Fibroblast of peridontal ligament (primary cell): ENCODE measurements at regions not wholly inside any gene's neighbourhood (a gene's known extent, or its start where the extent isn't known, plus 50 kb on each side); places are given as distances from the start of the nearest gene placed in this dataset.
"Not testable (repeated sequence)": the region's sequence is repeated elsewhere in the genome, so short reads cannot be mapped to it uniquely, and the experiment has no call there.

Source experiments
- DNase-seq: peaks from one replicate; pipeline ENCODE4 v3.0.0-alpha.2; 2010; ENCODE audit errors: extremely low read depth

DNA sequence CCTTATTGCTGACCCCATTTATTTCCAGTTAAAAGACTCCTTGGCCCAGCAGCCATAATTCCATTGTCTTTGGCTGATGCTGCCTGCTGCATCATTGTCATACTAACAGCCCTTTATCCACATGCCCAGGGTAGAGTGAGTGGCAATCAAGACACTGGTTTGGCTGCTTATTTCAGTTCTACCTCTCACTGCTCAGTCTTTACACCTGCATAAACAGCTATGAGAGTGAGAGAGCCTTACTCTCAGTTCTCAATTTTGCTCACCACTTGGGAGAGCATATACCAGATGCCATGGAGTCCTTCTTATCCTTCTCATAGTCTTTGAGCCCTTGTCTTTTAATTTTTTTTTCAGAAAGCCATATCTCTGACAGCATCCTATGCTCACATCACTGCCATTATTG, 596.9 kb upstream of the CYLC2 start:
- no peak for DNase-seq

DNA sequence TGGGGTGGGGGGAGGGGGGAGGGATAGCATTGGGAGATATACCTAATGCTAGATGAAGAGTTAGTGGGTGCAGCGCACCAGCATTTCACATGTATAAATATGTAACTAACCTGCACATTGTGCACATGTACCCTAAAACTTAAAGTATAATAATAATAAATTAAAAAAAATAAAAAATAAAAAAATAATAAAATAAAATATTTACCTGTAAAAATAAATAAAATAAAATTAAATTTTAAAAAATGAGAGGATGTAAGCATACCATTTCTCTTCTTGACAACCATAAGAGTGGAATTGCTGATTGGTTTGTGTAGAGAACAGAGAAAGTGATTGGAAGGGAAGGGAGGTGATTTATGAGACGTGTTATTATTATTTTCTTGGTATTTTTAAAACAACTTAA, 609.5 kb upstream of the CYLC2 start:
- not testable (repeated sequence) for DNase-seq

- no peak for DNase-seq
Observed at GRCh38 chr9:102362470-102363132, 624.2 kb upstream of the GRIN3A start.

DNA sequence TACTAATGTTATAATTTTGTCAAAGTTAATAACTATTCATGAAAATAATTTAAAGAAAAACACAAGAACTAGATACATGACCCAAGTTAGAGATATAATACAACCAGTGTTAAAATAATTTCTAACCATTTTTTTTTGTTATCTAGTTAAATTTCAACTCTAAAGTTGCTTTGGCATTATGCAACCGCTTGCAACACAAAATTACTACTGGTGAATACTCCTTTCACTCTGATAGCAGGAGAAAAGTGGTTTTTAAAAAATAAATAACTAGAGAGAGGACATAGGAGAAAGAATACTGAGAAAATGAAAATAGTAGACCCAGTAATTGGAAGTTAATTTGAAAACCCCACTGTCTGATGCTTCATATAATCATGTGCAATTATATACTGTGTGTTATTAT, 622.4 kb upstream of the GRIN3A start:
- no peak for DNase-seq

DNA sequence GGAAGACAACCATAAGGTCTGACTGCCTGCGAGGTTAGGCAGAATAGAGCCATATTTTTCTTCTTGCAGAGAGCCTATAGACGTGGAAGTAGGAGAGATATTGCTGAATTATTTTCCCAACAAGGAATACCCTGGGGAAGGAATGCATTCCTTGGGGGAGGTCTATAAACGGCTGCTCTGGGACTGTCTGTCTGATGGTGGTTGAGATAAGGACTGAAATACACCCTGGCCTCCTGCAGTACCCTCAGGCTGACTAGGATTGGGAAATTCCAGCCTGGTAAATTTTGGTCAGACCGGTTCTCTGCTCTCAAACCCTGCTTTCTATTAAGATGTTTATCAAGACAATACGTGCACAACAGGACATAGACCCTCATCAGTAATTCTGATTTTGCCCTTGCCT, 617.5 kb upstream of the GRIN3A start:
- DNase-seq: no peak

GRCh38 chr9:102354041-102354440, 615.6 kb upstream of the GRIN3A start:
- DNase-seq: no peak

- not testable (repeated sequence) for DNase-seq
Observed at GRCh38 chr9:102337471-102337870, 599.0 kb upstream of the GRIN3A start.

DNA sequence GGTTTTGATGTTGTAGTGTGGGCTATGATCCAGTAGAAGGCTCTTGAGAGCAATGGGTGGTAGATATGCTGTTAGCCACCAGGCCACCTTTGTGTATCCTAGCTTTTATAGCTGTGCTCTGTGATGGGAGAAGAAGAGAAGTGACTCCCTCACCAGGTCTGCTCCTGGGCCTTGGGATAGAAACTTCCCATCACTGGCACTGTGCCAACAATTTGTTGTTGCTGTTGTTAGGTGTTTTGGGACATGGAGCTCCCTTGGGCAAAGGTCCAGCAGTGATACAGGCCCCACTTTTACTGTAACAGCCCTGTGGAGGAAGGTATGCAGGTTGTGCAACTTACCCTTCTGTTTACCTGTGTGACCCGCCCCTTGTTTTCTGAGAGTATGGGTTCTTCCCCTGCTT, 570.9 kb upstream of the GRIN3A start:
- DNase-seq: no peak

DNA sequence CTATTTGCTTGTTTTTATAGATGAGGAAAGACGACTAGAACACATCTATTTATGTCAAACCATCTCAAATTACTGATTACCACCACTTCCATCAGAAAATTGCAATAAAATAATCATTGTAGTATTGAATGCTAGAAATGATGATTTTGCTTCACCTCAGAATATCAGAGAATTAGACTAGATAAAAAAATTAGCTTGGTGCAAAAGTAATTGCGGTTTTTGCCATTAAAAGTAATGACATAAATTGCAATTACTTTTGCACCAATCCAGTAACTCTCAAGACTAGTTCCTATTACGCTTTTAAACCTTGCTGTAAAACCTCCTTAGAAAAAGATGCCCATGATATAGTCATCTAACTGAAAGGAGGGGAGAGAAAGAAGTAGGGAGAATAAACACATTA, 556.7 kb upstream of the GRIN3A start:
- DNase-seq: no peak

DNA sequence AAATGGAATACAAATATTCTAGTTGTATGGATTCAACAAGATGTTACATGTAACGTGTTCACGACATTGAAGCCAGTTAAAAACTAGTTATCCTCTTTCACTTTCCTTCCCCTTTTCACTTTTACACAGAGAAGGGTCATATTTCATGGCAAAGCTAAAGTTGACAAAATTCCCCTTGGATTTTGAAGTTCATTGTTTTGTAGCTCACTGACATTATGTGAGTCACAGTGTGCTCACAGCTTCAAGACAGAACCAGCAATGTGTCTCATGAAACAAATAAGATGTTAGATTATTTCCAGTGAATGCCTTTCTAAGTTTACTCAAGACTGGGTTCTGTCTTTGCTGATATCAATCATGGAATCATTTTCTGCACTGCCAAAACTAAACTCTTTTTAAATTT, 535.5 kb upstream of the GRIN3A start:
- no peak for DNase-seq

DNA sequence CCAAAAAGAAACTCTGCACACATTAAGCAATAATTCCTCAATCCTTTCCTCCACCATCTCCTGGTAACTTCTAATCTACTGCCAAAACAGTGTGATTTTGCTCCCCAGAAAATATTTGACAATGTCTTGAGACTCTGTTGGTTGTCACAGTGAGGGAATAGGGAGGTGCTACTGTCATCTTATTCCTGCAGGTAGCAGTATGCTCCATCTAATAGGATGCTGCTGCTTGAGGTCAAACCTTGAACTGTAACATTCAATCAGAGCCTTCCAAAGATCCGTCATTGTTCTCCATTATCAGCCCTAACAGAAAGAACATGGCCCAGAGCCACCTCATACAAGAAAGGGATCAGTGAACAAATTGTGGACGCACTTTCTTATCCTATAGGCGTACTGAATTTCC, 514.7 kb upstream of the GRIN3A start:
- no peak for DNase-seq

- DNase-seq: no peak
Observed at GRCh38 chr9:102244916-102245315, 506.5 kb upstream of the GRIN3A start.

DNA sequence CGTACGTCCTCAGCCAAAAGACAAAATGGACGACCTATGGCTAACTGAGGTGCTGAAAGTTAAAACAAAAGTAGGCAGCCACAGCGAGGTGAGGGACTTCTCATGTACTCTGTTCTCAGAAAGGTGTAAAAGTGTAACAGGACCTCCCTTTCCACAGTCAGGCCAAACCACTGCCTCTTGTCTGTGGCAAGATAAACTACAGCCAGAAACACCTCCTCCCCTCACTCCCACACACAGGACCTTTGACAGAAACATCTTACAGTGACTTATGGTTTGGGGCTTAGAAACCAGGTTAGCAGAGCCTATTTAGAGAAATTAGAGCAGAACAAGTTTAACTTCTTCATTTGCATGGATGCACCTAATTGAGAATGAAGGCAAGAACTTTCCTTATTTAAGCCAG, 499.1 kb upstream of the GRIN3A start:
- DNase-seq: no peak

GRCh38 chr9:102237094-102237493, 498.6 kb upstream of the GRIN3A start:
- DNase-seq: no peak

DNA sequence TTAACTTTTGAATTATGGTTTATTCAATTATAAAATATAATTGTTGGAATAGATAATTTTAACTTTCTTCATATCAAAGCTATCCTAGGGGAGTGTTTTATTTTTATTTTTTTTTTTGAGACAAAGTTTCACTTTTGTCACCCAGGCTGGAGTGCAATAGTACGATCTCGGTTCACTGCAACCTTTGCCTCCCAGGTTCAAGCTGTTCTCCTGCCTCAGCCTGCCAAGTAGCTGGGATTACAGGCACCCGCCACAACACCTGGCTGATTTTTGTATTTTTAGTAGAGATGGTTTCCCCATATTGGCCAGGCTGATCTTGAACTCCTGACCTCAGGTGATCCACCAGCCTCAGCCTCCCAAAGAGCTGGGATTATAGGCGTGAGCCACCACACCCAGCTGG, 489.0 kb upstream of the GRIN3A start:
- not testable (repeated sequence) for DNase-seq

- no peak for DNase-seq
Observed at GRCh38 chr9:102225841-102226441, 487.5 kb upstream of the GRIN3A start.

- DNase-seq: not testable (repeated sequence)
Observed at GRCh38 chr9:102223320-102224136, 485.1 kb upstream of the GRIN3A start.

DNA sequence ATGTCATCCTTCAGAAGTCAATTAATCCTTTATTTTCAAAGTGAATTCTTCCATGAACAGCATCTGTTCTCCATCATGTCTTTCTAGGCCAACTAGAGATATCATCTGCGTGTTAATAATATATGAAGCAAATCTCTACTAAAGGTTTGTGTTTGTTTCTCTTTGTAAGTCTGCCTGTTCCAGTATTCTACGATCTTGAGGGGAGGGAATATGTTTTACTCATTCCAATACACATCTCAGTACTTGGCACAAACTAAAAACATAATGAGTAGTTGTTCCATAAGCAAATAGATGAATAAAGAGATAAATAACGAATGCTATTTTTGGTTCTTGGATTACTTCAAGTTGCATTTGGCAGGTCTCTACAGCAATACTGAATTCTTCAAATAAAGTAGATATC, 470.7 kb upstream of the GRIN3A start:
- DNase-seq: no peak

GRCh38 chr9:102206432-102206831, 468.0 kb upstream of the GRIN3A start:
- no peak for DNase-seq

GRCh38 chr9:102205251-102205650, 466.8 kb upstream of the GRIN3A start:
- no peak for DNase-seq

DNA sequence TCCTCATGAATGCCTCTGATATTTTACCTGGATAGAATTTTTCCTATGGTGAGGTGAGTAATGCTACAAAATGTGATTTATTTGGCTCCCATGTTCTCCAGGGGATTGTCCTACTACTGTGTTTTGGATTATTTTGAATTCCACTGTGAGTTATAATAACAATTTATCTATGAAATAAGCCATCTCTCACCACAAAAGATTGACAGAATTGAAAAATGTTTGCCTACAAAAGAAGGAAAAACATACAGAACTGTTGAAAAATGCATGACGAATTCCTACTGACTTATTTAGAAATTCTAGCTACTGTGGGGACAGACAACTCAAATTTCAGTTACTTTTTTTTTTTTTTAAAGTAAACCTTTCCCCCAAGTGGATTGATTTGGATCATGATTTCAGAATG, 463.7 kb upstream of the GRIN3A start:
- no peak for DNase-seq

DNA sequence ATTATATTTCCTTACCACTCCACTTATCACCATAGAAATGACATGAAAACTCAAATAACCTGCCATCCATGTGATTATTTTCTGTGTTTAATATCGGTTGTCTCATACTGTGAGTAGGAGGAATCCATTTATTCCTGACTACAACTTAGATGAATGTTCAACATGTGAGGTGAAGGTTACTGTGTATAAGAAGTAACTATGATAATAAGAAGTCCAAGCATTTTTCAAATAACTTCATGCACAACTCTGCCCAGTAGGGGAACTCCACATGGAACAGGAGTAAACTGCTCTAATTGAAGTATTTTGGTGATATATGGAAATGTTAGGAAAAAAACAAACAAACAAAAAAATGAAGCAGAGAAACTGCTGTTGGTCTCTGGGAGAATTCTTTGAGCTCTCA, 447.5 kb upstream of the GRIN3A start:
- no peak for DNase-seq

DNA sequence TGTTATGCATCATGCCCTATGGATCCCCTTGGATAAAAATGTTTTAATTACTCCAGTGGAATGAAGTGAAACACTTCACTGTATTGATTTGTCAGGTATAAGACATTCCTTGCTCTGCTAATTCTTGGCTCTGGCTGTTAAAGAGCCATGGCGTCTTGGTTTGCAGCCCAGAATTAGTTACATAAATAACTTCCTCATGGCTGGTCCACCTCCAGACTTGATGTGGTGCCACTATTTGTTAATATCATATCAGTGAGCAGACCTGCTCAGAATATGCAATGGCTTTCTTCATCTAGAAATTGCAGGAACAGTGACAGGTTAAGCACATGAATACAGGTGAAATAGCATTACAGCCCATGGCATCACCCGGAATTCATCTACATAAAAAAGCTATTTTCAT, 446.9 kb upstream of the GRIN3A start:
- DNase-seq: no peak
